K562 (cell line): ENCODE measurements at regions not wholly inside any gene's neighbourhood (a gene's known extent, or its start where the extent isn't known, plus 50 kb on each side); places are given as distances from the start of the nearest gene placed in this dataset.

Source experiments
- SMC3 ChIP-seq: conservative IDR thresholded peaks from 2 replicates; pipeline ENCODE4 v1.6.1; 2011; ENCODE audit warnings: low read depth, low read length, improper control_type of control experiment; ENCODE audit not compliant: insufficient read depth
- ZNF41 ChIP-seq: fragments of 250-450 bp; sonication (Bioruptor Pico); conservative IDR thresholded peaks from 2 replicates; pipeline ENCODE4 v1.4.0; 2020; ENCODE audit warnings: mild to moderate bottlenecking
- TF ChIP-seq, protein P1 (sequence below): fragments of 250-450 bp; sonication (Bioruptor Pico); IDR thresholded peaks from 2 replicates; pipeline ENCODE4 v1.4.0; 2020
- TF ChIP-seq, protein P2 (sequence below), 2 experiments: IDR thresholded peaks; 2 replicates each; pipeline ENCODE4 v1.6.1; 2012; ENCODE audit warnings: improper control_type of control experiment in 2 of 2, low read depth in 2 of 2, low read length in 2 of 2, borderline replicate concordance in 1 of 2
- TF ChIP-seq, protein P3 (sequence below), 2 experiments: fragments of 450-650 bp in 1 of 2; IDR thresholded peaks; 2 replicates each; pipeline ENCODE4 v1.6.1; 2011 to 2017; ENCODE audit warnings: low read depth in 2 of 2, antibody characterized with exemption in 1 of 2, borderline replicate concordance in 1 of 2, low read length in 1 of 2, mild to moderate bottlenecking in 1 of 2, mixed read lengths in 1 of 2; ENCODE audit not compliant: control insufficient read depth in 1 of 2
- TF ChIP-seq, protein P4 (sequence below): sonication (generic); formaldehyde crosslinking; IDR thresholded peaks from 2 replicates; pipeline ENCODE4 v1.5.0; 2020; ENCODE audit warnings: missing genetic modification reagents

DNA sequence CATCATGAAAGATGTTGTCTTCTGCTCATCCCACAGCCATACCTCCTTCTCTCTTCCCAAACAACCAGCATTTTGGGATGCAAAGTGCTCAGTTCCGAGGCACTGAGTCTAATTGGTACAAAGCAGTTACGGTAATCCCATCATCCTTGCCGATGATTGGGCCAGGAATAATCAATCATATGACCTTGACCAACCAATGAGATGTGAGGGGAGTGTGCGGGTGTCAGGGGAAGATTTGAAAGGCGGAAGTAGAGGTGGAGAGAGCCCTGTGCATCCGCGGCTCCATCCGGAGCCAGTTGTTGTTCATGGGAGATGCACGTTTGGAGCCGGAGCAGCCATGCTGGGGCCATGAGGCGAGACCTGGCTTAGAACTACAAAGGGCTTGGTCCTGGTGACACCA lies 67.3 kb downstream of the SYNE3 start (continued):
- TF ChIP-seq, protein P1, sequence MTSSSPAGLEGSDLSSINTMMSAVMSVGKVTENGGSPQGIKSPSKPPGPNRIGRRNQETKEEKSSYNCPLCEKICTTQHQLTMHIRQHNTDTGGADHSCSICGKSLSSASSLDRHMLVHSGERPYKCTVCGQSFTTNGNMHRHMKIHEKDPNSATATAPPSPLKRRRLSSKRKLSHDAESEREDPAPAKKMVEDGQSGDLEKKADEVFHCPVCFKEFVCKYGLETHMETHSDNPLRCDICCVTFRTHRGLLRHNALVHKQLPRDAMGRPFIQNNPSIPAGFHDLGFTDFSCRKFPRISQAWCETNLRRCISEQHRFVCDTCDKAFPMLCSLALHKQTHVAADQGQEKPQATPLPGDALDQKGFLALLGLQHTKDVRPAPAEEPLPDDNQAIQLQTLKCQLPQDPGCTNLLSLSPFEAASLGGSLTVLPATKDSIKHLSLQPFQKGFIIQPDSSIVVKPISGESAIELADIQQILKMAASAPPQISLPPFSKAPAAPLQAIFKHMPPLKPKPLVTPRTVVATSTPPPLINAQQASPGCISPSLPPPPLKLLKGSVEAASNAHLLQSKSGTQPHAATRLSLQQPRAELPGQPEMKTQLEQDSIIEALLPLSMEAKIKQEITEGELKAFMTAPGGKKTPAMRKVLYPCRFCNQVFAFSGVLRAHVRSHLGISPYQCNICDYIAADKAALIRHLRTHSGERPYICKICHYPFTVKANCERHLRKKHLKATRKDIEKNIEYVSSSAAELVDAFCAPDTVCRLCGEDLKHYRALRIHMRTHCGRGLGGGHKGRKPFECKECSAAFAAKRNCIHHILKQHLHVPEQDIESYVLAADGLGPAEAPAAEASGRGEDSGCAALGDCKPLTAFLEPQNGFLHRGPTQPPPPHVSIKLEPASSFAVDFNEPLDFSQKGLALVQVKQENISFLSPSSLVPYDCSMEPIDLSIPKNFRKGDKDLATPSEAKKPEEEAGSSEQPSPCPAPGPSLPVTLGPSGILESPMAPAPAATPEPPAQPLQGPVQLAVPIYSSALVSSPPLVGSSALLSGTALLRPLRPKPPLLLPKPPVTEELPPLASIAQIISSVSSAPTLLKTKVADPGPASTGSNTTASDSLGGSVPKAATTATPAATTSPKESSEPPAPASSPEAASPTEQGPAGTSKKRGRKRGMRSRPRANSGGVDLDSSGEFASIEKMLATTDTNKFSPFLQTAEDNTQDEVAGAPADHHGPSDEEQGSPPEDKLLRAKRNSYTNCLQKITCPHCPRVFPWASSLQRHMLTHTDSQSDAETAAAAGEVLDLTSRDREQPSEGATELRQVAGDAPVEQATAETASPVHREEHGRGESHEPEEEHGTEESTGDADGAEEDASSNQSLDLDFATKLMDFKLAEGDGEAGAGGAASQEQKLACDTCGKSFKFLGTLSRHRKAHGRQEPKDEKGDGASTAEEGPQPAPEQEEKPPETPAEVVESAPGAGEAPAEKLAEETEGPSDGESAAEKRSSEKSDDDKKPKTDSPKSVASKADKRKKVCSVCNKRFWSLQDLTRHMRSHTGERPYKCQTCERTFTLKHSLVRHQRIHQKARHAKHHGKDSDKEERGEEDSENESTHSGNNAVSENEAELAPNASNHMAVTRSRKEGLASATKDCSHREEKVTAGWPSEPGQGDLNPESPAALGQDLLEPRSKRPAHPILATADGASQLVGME (CRISPR knock-in tag): no peak
- TF ChIP-seq, protein P2, sequence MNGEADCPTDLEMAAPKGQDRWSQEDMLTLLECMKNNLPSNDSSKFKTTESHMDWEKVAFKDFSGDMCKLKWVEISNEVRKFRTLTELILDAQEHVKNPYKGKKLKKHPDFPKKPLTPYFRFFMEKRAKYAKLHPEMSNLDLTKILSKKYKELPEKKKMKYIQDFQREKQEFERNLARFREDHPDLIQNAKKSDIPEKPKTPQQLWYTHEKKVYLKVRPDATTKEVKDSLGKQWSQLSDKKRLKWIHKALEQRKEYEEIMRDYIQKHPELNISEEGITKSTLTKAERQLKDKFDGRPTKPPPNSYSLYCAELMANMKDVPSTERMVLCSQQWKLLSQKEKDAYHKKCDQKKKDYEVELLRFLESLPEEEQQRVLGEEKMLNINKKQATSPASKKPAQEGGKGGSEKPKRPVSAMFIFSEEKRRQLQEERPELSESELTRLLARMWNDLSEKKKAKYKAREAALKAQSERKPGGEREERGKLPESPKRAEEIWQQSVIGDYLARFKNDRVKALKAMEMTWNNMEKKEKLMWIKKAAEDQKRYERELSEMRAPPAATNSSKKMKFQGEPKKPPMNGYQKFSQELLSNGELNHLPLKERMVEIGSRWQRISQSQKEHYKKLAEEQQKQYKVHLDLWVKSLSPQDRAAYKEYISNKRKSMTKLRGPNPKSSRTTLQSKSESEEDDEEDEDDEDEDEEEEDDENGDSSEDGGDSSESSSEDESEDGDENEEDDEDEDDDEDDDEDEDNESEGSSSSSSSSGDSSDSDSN (IDR thresholded peaks at IDR 0.05; ENCODE audit: borderline replicate concordance in 1 of 2, low read depth in 2 of 2, low read length in 2 of 2): no peak
- TF ChIP-seq SMC3 (no peak), ZNF41 (CRISPR knock-in tag) (no peak)
- TF ChIP-seq, protein P3, sequence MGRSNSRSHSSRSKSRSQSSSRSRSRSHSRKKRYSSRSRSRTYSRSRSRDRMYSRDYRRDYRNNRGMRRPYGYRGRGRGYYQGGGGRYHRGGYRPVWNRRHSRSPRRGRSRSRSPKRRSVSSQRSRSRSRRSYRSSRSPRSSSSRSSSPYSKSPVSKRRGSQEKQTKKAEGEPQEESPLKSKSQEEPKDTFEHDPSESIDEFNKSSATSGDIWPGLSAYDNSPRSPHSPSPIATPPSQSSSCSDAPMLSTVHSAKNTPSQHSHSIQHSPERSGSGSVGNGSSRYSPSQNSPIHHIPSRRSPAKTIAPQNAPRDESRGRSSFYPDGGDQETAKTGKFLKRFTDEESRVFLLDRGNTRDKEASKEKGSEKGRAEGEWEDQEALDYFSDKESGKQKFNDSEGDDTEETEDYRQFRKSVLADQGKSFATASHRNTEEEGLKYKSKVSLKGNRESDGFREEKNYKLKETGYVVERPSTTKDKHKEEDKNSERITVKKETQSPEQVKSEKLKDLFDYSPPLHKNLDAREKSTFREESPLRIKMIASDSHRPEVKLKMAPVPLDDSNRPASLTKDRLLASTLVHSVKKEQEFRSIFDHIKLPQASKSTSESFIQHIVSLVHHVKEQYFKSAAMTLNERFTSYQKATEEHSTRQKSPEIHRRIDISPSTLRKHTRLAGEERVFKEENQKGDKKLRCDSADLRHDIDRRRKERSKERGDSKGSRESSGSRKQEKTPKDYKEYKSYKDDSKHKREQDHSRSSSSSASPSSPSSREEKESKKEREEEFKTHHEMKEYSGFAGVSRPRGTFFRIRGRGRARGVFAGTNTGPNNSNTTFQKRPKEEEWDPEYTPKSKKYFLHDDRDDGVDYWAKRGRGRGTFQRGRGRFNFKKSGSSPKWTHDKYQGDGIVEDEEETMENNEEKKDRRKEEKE (IDR thresholded peaks at IDR 0.05; ENCODE audit: borderline replicate concordance in 1 of 2, control insufficient read depth in 1 of 2, low read depth in 2 of 2, low read length in 1 of 2): no peak
- TF ChIP-seq, protein P4, sequence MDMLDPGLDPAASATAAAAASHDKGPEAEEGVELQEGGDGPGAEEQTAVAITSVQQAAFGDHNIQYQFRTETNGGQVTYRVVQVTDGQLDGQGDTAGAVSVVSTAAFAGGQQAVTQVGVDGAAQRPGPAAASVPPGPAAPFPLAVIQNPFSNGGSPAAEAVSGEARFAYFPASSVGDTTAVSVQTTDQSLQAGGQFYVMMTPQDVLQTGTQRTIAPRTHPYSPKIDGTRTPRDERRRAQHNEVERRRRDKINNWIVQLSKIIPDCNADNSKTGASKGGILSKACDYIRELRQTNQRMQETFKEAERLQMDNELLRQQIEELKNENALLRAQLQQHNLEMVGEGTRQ (CRISPR knock-in tag): peak; percentile 58
